ENCODE measurements at regions not wholly inside any gene's neighbourhood (a gene's known extent, or its start where the extent isn't known, plus 50 kb on each side); places are given as distances from the start of the nearest gene placed in this dataset.

DNA sequence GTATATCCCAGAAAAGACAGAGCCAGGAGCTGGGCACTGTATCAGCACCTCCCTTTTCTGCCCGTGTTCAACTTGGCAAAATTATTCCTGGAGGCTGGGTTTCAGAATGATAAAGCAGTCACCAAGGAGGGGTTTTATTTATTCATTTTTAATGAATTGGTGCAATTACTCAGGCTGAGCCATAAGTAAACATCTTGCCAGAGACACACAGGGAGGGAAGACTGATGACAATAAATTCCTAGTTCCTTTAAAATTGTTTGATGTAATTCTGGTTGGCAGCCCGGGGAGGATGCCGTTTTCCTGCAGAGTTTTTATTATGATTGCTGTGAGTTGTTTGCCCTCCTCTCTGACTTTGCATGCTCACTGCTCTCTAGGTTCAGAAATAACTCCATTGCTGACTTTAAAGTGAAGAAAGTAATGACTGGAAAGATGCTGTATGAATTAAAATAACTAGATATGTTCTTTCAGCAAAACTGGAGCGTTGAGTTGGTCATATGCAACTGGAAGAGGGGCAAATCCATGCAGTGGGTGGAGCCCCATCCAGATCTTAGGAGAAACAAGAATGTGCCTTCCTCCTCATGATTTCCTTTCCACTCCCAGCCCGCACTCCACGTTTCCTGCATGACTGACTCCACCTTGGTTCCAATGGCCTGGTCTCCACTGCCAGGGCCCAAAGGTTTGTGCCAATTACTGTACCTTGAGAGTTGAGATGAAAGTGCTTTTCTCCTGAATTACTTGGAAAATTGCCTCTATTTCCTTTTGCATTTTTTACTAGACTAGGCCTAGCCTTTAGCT is 182.1 kb downstream of the RFC3 start:
- TF ChIP-seq, protein P1, sequence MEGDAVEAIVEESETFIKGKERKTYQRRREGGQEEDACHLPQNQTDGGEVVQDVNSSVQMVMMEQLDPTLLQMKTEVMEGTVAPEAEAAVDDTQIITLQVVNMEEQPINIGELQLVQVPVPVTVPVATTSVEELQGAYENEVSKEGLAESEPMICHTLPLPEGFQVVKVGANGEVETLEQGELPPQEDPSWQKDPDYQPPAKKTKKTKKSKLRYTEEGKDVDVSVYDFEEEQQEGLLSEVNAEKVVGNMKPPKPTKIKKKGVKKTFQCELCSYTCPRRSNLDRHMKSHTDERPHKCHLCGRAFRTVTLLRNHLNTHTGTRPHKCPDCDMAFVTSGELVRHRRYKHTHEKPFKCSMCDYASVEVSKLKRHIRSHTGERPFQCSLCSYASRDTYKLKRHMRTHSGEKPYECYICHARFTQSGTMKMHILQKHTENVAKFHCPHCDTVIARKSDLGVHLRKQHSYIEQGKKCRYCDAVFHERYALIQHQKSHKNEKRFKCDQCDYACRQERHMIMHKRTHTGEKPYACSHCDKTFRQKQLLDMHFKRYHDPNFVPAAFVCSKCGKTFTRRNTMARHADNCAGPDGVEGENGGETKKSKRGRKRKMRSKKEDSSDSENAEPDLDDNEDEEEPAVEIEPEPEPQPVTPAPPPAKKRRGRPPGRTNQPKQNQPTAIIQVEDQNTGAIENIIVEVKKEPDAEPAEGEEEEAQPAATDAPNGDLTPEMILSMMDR (conservative IDR thresholded peaks at IDR 0.05) = no peak
- no peak for TF ChIP-seq EZH2 (IDR thresholded peaks at IDR 0.05; ENCODE audit: low read depth)
